GM21390 (cell line): ENCODE measurements at regions not wholly inside any gene's neighbourhood (a gene's known extent, or its start where the extent isn't known, plus 50 kb on each side); places are given as distances from the start of the nearest gene placed in this dataset.

Experiments
- ATAC-seq: cut with Tn5 transposase; IDR thresholded peaks from one replicate; pipeline ENCODE4 v1.9.1; 2021; ENCODE audit not compliant: unreplicated experiment

DNA sequence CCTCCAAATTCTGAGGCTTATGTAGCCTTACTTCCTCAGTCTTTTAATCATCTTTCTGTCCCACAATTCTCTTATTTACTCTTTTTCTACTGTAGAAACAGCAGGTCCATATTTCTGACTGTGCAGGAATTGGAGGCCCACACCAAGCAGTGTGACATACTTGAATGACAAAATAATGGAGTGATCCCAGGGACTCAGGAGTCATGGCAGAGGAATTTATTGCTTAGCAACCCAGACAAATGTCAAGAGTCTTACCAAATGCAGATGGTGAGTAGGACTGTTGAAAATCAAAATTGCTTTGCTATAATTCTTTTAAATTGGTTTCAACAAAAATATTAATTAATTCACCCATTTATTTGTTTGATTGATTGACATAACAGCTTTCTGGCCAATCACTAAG, 59.9 kb downstream of the HTR1B start:
- ATAC-seq: no peak

- no peak for ATAC-seq
Observed at GRCh38 chr6:77401231-77401630, 62.1 kb downstream of the HTR1B start.

DNA sequence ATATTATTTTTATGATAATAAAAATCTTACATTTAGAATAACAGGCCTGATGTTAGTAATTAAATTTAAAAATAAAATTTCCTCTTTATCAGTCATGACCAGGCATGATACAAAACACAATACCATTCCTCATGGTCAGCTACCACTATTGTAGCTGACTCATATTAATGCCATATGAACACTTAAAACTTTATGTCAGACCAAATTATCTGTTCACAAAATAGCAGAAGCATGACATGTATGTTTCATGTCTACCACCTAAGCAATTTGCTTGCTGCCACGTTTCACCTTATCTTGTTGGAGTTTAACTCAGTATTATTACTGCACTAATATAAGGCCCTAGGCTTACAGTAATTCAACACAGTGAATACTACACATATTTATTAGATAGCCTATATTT, 65.7 kb downstream of the HTR1B start:
- no peak for ATAC-seq

GRCh38 chr6:77389402-77389801, 73.9 kb downstream of the HTR1B start:
- ATAC-seq: no peak

- ATAC-seq: no peak
Observed at GRCh38 chr6:77383026-77383425, 80.3 kb downstream of the HTR1B start.

DNA sequence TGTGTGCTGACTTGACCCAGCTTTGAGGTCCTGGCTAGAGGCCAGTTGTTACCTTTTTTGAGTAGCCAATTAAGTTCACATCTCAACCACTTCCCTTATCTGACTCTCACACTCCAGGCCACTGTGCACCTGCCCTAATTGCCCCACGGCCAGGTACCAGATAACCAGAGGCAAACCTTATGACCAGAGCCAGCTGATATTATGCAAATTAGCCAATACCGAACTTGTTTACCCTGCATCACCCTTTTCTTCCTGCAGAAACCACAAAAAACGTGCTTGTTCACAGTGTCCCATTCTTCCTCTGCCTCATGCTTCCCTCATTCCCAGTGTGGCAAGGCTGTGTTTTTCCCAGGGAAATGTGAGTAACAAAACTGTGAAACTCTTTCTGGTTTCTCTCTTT, 89.3 kb downstream of the HTR1B start:
- no peak for ATAC-seq

GRCh38 chr6:77371748-77372147, 91.5 kb downstream of the HTR1B start:
- ATAC-seq: no peak

- no peak for ATAC-seq
Observed at GRCh38 chr6:77368660-77369313, 94.5 kb downstream of the HTR1B start.

- no peak for ATAC-seq
Observed at GRCh38 chr6:77366798-77367197, 96.5 kb downstream of the HTR1B start.

GRCh38 chr6:77363702-77364101, 99.6 kb downstream of the HTR1B start:
- ATAC-seq: no peak

DNA sequence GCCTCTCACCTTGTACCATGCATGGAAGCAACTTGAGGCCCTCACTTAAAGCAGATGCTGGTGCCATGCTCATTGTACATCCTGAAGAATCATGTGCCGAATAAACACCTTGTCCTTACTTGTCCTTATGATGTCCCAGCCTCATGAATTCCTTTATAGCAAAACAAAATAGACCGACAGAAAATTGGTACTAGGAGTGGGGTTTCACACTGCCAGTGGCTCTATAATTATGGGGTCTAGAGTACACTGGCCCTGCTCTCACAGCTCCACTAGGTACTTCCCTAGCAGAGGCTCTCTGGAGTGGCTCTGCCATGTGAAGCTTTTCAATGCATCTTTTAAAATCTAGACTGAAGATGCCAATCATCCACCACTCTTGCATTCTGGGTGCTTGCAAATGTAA, 101.2 kb downstream of the HTR1B start:
- no peak for ATAC-seq

DNA sequence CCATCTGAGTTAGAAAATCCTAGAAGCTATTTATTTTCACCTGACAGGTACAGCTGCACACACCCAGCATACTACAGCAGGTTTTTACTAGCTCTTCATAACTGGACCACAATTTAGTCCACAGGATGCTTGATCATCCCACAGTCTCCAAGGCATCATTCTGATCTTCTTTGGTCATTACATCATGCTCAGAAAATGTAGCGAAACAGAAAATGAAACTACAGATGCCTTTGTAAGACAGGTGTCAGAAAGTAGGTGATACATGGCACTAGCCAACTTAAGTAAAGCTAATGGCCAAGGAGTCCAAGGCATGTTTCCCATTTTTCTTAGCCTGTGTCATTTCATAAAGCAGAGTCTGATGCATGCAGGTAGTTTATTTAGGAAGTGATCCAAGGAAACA, 102.3 kb downstream of the HTR1B start:
- ATAC-seq: no peak

DNA sequence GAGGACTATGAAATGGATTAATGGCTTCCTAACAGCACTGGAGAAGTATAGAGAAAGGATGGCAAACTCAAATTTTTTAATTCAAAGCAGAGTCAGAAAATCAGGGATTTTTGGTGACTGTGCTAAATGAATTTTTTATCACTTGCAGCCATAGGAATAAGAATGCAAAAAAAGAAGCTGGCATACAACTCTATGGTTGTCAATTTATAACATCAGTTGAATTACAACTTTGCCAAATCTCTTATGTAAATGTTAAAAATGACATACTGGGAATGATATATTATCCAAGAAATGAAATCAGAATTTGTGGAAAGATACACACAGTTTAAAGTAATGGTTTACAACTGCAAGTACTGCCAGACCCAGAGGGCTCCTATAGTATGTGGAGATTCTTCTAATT, 106.5 kb downstream of the HTR1B start:
- no peak for ATAC-seq

DNA sequence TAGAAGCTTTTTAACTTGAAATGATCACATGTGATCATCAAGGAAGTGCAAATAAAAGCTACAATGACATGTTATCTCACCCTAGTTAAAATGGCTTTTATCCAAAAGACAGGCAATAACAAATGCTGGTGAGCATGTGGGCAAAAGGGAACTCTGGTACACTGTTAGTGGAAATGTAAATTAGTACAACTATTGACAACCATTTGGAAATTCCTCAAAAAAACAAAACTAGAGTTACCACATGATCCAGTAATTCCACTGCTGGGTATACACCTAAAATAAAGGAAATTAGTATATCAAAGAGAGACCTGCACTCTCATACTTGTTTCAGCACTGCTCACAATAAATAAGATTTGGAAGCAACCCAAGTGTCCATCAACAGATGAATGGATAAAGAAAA, 108.7 kb downstream of the HTR1B start:
- ATAC-seq: no peak

DNA sequence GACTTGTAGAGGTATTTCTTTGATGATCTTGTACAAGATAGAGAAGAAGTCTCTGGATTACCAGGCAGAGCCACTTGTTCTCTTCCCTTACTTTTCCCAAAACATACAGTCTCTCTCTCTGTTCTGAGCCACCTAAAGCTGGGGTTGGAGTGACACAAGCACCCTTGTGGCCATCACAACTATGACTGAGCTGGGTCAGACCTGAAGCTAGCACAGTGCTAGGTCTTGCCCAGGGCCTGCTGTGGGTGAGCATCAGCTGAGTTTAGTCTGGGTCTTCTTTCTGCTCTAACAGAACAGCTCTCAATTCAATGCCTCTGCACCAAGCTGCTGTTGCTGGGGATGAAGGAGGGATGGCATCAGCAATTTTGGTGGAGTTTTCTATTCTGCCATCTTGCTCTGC, 110.2 kb downstream of the HTR1B start:
- ATAC-seq: no peak

- ATAC-seq: no peak
Observed at GRCh38 chr6:77341058-77341986, 122.0 kb downstream of the HTR1B start.

- no peak for ATAC-seq
Observed at GRCh38 chr6:77340331-77340730, 123.0 kb downstream of the HTR1B start.

DNA sequence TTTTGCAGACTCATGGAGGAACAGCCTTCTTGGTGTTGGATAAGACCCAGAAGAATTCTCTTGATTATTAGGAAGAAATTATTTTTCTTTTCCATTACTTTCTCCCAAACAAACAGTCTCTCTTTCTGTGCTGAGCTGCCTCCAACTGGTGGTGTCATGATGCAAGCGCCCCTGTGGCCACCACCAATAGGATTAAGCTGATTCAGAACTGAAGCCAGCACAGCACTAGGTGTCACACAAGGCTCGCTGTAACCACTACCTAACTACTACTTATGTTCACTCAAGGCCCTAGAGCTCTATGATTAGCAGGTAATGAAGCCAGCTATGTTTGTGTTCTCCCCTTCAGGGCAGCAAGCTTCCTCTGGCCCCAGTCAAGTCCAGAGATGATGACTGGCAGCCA, 123.4 kb downstream of the HTR1B start:
- no peak for ATAC-seq

DNA sequence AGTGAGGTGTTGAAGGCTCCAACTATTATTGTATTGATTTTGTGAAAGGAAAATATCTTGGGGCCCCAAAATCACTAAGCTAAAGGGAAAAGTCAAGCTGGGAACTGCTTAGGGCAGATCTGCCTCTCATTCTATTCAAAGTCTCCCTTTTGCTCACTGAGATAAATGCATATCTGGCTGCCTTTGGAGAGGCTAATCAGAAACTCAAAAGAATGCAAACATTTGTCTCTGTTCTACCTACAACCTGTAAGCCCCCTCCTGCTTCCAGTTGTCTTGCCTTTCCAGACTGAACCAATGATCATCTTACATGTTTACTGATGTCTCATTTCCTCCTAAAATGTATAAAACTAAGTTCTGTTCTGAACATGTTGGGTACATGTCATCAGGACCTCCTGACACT, 125.9 kb downstream of the HTR1B start:
- ATAC-seq: no peak

DNA sequence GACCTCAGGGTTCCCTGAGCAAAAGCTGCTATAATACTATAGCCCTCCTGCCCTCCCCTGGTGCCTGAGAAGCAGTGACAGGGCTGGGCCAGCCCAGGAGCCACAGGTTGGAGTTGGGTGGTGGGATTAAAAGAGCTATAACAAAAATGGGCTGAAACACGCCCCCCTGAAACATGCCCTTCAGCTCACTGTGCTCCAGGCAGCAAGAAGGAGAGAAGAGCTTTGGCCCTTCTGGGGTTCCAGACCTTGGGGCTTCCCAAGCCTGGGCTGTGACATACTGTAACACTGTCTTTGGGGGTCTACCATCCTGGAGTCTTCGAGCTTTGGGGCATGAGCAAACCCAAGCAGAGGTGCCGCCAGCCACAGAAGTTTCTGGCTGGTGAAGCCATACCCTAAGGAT, 129.2 kb downstream of the HTR1B start:
- no peak for ATAC-seq

DNA sequence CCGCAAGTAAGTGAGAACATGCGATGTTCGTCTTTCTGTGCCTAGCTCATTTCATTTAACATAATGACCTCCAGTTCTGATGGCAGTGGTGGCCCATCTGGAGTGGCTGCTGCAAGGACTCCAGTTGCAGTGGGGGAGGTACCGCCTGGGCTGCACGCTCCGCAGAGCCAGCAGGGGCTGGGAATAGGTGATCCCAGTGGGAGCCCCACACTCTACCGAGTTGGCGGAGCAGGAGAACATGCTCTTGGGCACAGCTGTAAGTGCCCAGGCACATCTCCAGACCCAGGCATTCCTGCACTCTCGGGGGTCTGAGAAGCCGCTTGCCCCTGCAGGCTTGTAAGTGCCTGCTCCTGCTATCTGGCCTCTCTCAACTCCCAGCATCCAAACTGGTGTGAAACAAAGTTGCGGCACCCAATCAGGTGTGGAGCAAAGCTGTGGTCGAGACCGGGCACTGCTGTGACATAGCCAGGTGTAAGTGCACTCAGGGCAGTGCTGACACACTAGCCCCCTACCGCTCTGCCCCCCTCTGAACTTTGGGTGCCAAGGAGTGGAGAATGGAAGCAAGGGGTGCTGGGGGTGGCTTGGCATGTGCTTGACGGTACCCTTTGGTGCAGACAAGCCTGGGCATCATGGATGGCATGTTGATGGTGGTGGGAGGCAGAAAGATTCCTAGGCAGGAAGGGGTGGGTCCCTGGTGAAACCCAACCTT, 130.2 kb downstream of the HTR1B start:
- ATAC-seq: no peak

DNA sequence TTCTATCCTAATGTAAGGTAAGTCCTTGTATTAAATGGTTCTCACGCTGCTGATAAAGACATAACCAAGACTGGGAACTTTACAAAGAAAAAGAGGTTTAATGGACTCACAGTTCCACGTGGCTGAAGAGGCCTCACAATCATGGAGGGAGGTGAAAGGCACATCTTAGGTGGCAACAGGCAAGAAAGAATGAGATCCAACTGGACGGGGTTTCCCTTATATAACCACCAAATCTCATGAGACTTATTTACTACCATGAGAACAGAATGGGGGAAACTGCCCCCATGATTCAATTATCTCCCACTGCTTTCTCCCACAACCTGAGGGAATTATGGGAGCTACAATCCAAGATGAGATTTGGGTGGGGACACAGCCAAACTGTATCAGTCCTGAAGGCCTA, 136.6 kb downstream of the HTR1B start:
- ATAC-seq: no peak
